Lung (tissue), 11 donors: ENCODE measurements at regions not wholly inside any gene's neighbourhood (a gene's known extent, or its start where the extent isn't known, plus 50 kb on each side); places are given as distances from the start of the nearest gene placed in this dataset.

Source experiments
- ATAC-seq: fragments of 200-7000 bp; cut with Tn5 transposase; one replicate; pipeline ENCODE4 v1.9.1; 2020; ENCODE audit warnings: moderate number of reproducible peaks; ENCODE audit not compliant: insufficient read depth, low FRiP score
- DNase-seq, 3 donors: peaks; one replicate each; pipeline ENCODE4 v3.0.0-alpha.2; 2013 to 2017
- H3K27ac ChIP-seq, 2 donors: one replicate each; pipeline ENCODE4 v1.5.1; 2013; ENCODE audit warnings: mild to moderate bottlenecking in 2 of 2, moderate library complexity in 2 of 2, control low read depth in 1 of 2, inconsistent platforms in 1 of 2, low read depth in 1 of 2, low read length in 1 of 2
- H3K27me3 ChIP-seq, 3 donors: one replicate each; pipeline ENCODE4 v1.5.1; 2013; ENCODE audit warnings: low read length in 2 of 3; ENCODE audit not compliant: control insufficient read depth in 3 of 3, insufficient read depth in 3 of 3
- H3K36me3 ChIP-seq, 4 donors: one replicate each; pipeline ENCODE4 v1.5.1; 2013; ENCODE audit warnings: low read length in 4 of 4, mild to moderate bottlenecking in 1 of 4, moderate library complexity in 1 of 4; ENCODE audit not compliant: control insufficient read depth in 4 of 4, insufficient read depth in 4 of 4
- H3K4me1 ChIP-seq, 5 donors: one replicate each; pipeline ENCODE4 v1.5.1; 2013; ENCODE audit warnings: low read length in 5 of 5, mild to moderate bottlenecking in 2 of 5, moderate library complexity in 1 of 5; ENCODE audit not compliant: control insufficient read depth in 5 of 5, insufficient read depth in 5 of 5
- H3K4me3 ChIP-seq: one replicate; pipeline ENCODE4 v1.5.1; 2013; ENCODE audit warnings: mild to moderate bottlenecking, control low read depth, moderate library complexity
- H3K9ac ChIP-seq, 2 donors: one replicate each; pipeline ENCODE4 v1.5.1; 2013; ENCODE audit warnings: low read length in 2 of 2, control low read depth in 1 of 2; ENCODE audit not compliant: insufficient read depth in 1 of 2
- H3K9me3 ChIP-seq, 4 donors: one replicate each; pipeline ENCODE4 v1.5.1; 2013; ENCODE audit warnings: low read length in 3 of 4, mild to moderate bottlenecking in 1 of 4, moderate library complexity in 1 of 4; ENCODE audit not compliant: control insufficient read depth in 4 of 4, insufficient read depth in 3 of 4
- CTCF ChIP-seq: IDR thresholded peaks from 2 replicates; pipeline ENCODE4 v1.5.1; 2012; ENCODE audit warnings: mild to moderate bottlenecking; ENCODE audit errors: control extremely low read depth, extremely low read depth
- WGBS, 2 donors: extraction: QIAGEN DNeasy Blood & Tissue Kit; methylation state at CpG; one replicate each; pipeline ENCODE4 v1.1.7; 2013; 5-methylcytosine and 5-hydroxymethylcytosine counted together
- donor health status: control.
- donor health status: control.
- donor health status: Bipolar disorder and iron deficiency.
- donor health status: healthy.
- donor health status: DM: yes; HTN: yes; CAD: no.

DNA sequence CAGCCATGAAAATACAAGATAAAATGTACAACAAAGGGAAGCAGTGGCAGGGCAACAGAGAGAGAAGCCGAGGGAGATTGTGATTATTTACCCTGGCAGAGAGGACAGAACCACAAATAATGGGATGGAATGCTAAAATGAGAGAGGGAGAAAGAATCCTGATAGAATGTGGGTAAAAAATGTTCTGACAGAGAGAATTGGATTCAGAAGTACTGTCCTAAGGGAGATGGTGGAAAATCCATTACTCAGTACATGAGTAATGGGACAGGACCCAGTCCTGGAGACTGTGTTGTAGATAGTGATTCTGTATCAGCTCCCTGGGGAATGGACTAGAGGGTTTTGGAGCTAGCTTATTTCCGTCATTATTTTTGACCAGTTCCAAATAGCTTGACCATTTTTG lies 831.5 kb downstream of the MAT2B start:
- 78 to 87% methylated on average over 2 of the region's 2 CpGs for WGBS, 2 donors
- no peak overlapping the region for H3K9ac ChIP-seq
- no peaks in the 10 kb centered on the region for H3K27me3 ChIP-seq
- no peak overlapping the region for H3K27ac ChIP-seq
- no peak overlapping the region for H3K4me3 ChIP-seq
- H3K9me3 ChIP-seq = no peaks in the 10 kb centered on the region
- DNase-seq (no peak), ATAC-seq (no peak)
- no peaks in the 10 kb centered on the region for H3K4me1 ChIP-seq
- TF ChIP-seq CTCF = no peak
- H3K36me3 ChIP-seq = no peaks in the 10 kb centered on the region

- H3K9me3 ChIP-seq = no peaks in the 10 kb centered on the region
- H3K4me1 ChIP-seq = no peaks in the 10 kb centered on the region
- no peaks in the 10 kb centered on the region for H3K27me3 ChIP-seq
- no peak for ATAC-seq
- H3K27ac ChIP-seq = no peak overlapping the region
- no peak overlapping the region for H3K9ac ChIP-seq
- WGBS, 2 donors = 55 to 72% methylated on average over 2 of the region's 2 CpGs
- TF ChIP-seq CTCF = no peak
- H3K36me3 ChIP-seq = no peaks in the 10 kb centered on the region
- H3K4me3 ChIP-seq = no peak overlapping the region
- no peak for DNase-seq
Observed at GRCh38 chr5:164341056-164341619, 835.7 kb downstream of the MAT2B start.

DNA sequence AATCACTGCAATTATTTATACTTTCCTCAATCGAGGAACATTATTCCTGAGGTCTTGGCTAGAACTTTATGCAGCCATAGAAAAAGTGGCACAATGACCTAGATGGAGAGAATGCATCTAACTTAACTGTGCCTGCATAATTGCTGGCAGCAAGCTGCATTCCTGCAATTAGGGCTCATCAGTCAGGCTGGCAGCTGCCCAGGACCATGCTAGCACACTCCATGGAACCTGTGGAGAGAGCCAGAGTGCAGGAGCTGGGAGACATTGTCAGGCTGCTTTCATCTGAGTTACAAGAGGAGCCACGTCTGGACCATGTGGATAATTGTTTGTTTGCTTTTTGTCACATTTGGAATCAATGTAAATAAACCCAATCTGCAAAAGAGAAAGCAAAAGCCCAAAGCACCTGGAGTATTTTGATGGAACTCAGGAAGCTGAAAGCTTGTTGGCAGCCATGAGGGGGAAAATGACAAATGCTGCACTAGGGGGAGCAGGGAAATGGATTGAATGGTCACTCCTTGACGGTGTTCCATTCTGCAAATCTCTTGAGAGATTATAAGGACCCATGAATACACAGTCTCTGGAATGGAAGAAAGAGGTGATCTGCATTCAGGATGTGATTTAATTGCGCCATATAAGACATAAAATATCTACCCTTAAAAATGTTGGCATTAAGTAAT lies 839.9 kb downstream of the MAT2B start:
- no peak overlapping the region for H3K27ac ChIP-seq
- H3K9ac ChIP-seq = no peak overlapping the region
- ATAC-seq (no peak), DNase-seq (no peak)
- no peaks in the 10 kb centered on the region for H3K4me1 ChIP-seq
- no peaks in the 10 kb centered on the region for H3K9me3 ChIP-seq
- WGBS, 2 donors = 55 to 73% methylated on average over 4 of the region's 4 CpGs
- no peak overlapping the region for H3K4me3 ChIP-seq
- no peak for TF ChIP-seq CTCF
- H3K27me3 ChIP-seq = no peaks in the 10 kb centered on the region
- no peaks in the 10 kb centered on the region for H3K36me3 ChIP-seq

GRCh38 chr5:164345853-164346252 lies 840.4 kb downstream of the MAT2B start:
- no peak overlapping the region for H3K4me3 ChIP-seq
- H3K27me3 ChIP-seq = no peaks in the 10 kb centered on the region
- no peaks in the 10 kb centered on the region for H3K4me1 ChIP-seq
- 74 to 85% methylated on average over 3 of the region's 3 CpGs for WGBS, 2 donors
- no peak overlapping the region for H3K27ac ChIP-seq
- H3K9ac ChIP-seq = no peak overlapping the region
- ATAC-seq (no peak), DNase-seq (no peak)
- no peaks in the 10 kb centered on the region for H3K36me3 ChIP-seq
- H3K9me3 ChIP-seq = no peaks in the 10 kb centered on the region
- no peak for TF ChIP-seq CTCF
